ENCODE measurements at regions not wholly inside any gene's neighbourhood (a gene's known extent, or its start where the extent isn't known, plus 50 kb on each side); places are given as distances from the start of the nearest gene placed in this dataset.
"Not testable (repeated sequence)": the region's sequence is repeated elsewhere in the genome, so short reads cannot be mapped to it uniquely, and the experiment has no call there.

DNA sequence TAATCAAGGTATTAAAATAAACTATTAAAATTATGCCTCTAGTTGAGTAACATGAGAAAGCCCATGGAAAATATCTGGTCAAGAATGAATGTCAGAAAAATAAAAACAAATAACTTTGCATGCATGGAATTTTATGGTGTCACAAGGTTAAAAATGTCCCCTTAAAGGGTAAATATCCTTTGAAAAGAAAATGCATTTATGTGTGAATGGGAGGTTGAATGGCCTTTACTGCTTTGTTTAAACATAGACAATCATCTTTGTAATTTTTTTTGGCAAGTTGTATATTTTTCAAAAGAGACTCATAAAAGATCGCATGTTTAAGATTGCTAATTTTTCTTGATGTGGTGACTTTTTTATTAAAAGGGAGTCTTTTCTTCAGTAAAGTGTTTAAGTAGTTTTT, 564.2 kb downstream of the NR2F2 start:
- no peak for DNase-seq (ENCODE audit: low read depth in 2 of 2)

DNA sequence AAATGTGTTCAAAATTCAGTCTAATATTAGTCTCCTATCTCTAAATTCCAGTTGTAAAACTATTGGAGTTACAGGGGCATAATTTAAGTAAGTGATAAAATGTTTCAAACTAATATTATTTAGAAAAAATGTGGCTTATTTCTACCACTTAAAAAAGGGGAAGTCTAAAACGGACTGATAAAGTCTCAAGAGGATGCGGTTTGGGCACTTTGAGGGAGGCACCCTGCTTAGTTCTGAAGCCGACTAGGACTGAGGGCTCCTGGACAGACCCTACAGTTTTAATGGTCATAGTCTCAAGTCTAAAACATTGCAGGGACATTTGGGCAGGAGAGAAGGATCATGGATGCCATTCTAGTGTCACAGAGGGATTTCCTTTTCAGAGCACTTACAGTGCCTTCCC, 566.3 kb downstream of the NR2F2 start:
- DNase-seq (ENCODE audit: low read depth in 2 of 2), result no peak

DNA sequence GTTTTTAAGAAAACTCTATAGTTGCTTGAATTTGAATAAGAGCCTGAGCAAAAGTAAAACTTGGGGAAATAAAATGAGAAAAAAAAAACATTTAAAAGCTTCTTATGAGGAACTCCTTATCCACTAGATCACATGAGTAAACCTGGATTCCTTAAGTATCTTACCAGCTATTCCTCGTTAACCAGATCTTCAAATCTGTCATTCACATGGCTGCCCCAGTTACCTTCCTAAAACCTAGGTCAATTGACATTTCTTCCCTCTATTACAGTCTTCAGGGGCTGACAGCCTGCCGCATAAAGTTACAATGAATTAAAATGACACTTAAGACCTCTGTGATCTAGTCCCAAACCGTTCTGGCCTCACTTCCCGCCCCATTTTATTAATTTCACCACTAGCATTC, 583.6 kb downstream of the NR2F2 start:
- DNase-seq (ENCODE audit: low read depth in 2 of 2), result no peak

DNA sequence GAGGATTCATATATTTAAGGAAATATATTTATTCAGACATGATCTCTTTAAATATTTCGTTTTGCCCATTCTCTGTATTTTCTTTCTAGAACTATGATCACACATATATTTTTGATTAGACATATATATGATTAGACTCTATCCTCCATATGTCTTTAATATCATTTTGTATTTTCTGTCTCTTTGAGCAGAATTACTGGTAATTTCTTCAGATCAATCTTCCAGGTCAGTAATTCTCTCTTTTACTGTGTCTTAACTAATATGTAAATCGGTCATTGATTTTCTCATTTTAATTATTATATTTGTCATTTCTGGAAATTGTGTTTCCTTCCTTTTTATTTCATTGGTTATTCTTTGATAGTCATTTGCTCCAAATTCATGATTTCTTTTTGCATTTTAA, 586.2 kb downstream of the NR2F2 start:
- DNase-seq (ENCODE audit: low read depth in 2 of 2), result no peak

DNA sequence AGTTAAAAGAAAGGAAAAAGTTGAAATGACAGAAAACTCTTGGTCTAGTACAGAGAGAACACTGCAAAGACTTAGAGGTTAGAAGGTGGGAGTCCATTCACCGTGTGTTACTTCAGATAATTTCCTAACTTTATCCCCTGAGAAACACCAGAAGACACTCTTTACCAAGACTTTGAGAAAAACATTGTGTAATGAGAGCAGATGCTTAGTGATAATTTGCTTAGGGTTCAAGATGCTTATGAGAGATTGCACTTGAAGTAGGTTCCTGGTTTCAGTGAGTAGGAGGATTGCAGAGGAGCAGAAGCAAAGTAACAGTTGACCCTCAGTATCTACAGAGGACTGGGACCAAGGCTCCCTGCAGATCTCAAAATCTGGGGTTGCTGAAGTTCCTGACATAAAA, 594.1 kb downstream of the NR2F2 start:
- DNase-seq (ENCODE audit: low read depth in 2 of 2), result no peak

DNA sequence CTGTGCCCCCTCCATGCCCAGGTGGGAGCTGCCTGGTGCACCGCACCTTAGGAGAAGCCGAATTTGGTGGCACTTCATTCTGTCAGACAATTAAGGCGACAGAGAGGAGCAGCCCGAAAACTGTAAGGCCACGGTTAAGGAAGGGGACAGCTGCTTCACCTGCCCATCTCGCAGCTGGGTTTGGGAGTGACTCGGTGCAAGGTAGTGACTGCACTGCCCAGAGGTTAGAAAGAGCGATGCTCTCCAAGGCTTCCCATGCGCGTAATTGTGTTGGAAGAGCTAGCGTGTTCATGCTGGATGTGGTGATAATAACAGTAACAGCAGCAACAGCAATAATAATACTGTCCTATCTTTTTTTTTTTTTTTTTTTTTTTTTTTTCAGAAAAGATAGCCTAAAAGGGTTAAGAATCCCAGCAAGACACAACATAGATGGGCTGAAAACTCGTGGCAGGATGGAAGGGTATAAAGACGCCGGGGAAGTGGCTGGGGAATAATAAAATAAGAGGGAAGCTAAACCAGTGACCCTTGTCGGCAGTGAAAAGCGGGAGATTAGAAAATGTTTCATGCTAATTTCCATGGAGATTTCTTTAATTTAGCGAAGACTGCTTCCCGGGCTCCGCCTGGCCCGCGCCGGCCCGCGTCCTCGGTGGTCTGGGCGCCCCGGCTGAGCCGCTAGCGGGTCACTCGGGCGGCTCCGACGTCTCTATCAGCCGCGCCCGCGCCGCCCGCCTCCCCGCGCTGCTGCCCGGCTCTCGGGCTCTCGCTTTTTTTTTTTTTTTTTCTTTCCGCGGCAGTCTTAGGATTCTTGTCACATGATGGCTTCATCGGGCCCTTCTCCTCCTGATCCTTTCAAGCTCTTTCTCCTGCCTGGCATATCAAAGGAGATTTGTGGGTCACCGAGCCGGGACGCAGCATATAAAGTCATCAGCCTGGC, 617.1 kb downstream of the NR2F2 start:
- no peak for DNase-seq (ENCODE audit: low read depth in 2 of 2)

DNA sequence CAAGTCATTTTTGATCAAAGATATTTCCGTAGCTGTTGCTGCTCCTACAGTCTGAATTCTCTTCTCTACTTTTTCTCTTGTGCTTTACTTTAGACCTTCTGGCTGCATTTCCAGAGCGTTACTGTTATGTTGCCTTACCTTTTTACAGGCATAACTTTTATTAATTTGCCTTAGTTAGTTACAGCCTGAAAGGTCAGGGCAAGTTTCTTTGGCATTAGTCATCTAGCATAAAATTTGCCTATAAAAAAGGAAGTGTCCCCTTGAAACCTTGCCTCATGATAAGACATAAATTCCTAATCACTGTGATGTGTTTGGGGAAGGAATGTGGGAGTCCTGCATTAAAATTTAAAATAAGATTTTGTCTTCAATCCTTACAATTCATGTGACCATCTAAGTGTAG, 618.5 kb downstream of the NR2F2 start:
- no peak for DNase-seq (ENCODE audit: low read depth in 2 of 2)

DNA sequence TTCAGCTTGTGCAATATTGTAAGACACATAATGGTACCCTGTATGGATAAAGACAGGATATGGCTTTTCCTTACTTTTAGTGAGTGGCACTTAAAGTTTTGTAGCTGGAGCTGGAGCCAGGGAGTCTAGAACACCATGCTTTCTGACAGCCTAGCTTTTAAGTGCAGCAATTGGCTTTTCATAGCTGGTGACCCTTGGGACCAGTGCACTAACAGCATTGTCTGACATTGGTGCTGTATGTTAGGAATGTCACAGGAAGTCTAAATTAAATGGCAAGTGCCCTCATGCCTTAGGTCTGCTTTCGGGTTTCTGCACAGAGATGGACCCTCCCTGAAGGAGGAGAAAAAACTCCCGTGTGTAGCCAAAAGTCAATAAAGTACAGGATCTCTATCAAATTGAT, 628.2 kb downstream of the NR2F2 start:
- DNase-seq (ENCODE audit: low read depth in 2 of 2), result no peak

DNA sequence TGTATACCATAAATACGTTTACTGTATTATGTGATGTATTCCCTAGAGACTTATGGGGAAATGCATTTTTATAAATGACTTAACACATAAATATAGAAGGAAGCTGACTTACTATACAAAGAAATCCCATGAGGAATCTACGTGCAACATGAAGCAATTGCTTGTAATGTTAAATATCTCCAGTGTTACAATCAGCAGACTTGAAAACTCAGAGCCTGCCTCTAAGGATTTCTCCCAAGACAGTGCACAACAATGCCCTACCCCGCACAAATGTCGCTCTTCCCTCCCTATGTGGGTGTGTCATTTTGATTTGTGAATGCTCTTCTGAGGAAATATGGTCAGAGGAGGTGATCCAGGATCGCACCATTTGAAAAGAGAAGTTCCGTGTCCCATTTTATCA, 629.0 kb downstream of the NR2F2 start:
- no peak for DNase-seq (ENCODE audit: low read depth in 2 of 2)

DNA sequence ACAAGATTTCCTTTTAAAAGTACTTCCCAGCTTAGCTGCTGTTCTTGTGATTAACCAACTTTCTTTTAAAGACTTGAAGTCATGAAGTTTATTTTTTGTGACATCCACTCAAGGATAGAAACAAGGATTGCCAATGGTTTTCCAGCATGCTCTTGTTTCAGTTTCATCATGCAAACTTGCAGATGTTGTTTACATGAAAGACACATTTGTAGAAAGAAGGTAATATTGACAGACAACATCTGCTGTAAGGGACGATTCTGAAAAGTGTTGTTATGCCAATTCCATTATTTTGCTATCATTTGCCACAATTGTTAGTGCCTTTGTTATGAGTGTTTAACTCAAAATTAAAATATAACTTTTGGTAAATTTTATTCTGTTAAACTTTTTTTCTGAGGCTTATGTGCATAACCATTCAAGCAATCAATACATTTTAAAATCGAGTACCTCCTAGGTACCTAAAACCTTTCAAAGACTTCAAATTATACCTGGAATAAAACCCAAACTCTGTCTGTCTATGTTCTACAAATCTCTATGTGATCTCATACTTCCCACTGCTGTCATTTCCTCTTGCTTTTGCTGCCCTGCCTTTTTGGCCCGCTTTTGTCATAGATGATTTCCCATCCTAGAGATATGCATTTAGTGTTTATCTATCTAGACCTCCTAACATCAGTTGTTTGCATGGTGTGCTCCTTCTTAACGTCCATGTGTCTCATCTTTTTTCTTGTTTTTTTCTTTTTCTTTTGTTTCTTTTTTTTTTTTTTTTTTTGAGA, 630.4 kb downstream of the NR2F2 start:
- no peak for DNase-seq (ENCODE audit: low read depth in 2 of 2)

DNA sequence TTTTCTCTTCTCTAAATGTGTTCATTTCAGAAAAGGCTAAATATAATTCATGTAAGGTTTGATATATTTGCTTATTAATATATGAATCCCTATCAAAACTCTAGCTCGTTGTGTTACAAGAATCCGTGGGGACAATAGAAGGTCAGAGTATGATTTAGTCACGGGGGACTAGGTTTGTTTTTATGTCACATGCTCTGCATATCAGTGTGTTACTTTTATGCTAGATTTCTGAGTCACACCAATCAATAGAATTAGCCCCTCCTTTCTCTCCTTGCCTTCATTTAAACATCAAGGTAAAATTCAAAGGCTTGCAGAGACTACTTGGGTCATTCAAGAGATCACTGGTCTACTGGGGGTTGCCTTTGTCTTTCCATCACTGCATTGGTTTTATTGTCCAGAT, 636.1 kb downstream of the NR2F2 start:
- DNase-seq (ENCODE audit: low read depth in 2 of 2), result no peak

DNA sequence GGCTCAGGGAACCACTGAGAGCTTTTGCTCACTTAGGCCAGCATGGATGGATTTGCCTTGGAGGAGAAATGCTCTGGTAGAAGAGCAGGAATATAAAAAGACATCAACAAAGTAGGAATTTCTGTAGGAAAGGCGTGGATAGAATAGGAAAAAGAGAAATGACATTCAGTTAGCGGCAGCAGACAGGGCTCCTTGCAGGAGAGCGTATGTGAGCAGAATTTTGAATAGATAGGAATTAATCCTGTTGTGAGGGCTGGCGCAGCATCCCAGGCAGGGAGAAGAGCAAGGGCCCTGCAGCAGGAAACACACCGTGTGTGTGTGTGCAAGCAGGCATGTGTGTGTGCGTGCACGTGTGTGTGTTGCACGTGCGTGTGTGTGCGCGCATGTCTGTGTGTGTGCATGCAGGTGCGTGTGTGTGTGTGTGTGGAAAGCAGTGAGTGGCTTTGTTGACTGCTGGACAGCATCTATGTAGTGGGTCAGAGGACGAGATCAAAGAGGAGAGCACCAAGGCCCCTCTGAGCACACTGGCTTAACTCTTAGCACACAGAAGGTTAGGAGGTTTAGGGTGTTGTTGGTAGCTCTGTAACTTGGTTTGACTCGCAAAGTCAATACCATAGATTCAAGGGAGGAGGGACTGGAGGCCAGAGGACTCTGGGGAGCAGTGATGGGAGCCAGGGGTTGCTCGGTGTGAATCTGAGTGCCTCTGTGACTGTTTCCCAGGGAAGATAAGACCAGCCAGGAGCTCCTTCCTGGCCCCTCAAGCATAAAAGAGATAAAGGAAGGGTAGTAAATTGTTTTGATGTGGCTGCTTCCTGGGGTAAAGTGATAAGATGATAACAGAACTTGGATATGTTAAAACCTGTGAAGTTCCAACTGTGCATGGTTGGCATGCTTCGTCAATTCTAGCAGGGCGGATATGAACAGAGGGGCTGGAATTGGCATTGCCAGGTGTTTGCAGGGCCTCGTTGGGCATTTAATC, 639.5 kb downstream of the NR2F2 start:
- DNase-seq (ENCODE audit: low read depth in 2 of 2), result no peak

DNA sequence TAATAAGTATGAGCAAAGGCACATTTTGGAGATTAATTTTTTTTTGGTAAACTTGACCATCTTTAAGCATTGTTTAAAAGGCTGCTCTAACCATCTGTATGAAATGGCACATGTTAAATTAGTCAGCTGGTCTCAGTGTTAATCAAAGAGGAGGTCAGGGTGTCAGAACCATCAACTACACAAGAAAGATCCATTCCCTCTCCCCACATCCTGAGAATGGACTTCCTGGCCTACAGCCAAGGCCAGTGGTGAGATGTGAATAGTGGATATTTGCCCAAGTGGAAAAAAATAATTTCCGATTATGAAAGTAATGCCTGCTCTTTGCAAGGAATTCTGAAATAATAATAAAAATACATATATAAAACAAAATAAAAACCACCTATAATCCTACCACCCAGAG, 641.7 kb downstream of the NR2F2 start:
- no peak for DNase-seq (ENCODE audit: low read depth in 2 of 2)

DNA sequence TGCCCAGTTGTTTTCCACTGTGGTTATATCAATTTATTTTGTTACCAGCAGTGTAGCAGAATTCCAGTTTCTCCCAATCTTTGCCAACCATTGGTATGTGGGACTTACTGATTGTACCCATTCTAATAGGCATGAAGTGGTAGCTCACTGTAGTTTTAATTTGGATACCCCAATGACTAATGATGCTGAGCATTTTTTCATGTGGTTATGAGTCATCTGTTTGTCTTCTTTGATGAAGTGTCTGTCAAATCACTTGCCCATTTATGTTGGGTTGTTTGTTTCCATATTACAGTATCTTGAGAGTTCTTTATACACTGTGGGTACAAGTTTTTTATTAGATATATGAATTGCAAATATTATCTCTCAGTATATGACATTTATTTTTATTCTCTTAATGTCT, 644.3 kb downstream of the NR2F2 start:
- no peak for DNase-seq (ENCODE audit: low read depth in 2 of 2)

DNA sequence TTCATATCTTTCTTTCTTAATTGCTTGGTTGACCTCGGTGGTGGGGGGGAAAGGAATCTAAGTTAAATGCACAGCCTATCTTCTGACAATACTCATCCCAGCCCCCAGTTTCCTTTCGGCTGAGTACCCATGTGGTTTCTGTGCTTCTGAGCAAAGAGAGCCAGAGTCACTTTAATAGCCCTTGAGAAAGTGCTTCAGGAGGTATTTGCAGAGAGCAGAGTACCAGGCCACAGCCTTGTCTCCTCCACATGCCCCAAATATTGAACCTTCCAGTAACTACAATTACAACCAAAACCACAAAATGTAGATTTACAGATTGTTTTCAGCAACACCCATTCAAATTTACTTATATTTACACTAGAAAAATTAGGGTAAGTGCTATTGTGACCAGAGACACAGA, 647.4 kb downstream of the NR2F2 start:
- DNase-seq (ENCODE audit: low read depth in 2 of 2), result no peak

DNA sequence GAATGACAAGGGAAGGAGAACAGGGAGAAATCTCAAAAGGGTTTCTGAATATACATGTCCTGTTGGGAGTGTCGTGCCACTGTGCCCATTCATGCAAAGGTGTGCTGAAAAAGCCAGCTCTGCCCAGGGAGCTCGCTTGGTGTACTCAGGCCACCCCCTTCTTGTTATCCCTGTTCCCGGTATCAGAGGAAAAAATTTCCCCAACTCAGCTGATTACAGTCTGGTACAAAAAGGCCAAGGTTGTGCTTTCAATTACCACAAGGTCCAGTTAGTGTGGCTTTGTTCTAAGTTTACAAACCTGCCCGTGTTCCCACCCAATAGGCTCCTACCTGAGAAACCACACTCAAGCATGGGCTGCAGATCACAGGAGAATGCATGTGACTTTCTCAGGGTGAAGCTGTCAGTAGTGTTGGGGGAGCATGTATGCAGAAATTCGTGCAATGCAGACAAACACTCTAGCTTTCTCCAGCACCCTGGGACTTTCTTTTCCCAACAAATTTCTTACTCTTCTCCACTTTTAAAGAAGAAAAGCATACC, 648.5 kb downstream of the NR2F2 start:
- no peak for DNase-seq (ENCODE audit: low read depth in 2 of 2)

DNA sequence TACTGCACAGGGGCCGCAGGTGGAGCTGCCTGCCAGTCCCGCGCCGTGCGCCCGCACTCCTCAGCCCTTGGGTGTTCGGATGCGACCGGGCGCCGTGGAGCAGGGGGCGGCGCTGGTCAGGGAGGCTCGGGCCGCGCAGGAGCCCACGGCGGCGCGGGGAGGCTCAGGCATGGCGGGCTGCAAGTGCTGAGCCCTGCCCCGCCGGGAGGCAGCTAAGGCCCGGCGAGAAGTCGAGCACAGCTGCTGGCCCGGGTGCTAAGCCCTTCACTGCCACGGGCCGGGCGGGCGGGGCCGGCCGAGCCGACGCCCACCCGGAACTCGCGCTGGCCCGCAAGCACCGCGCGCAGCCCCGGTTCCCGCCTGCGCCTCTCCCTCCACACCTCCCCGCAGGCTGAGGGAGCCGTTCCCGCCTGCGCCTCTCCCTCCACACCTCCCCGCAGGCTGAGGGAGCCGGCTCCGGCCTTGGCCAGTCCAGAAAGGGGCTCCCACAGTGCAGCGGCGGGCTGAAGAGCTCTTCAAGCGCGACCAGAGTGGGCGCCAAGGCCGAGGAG, 653.7 kb downstream of the NR2F2 start:
- DNase-seq (ENCODE audit: low read depth in 2 of 2), result not testable (repeated sequence)

DNA sequence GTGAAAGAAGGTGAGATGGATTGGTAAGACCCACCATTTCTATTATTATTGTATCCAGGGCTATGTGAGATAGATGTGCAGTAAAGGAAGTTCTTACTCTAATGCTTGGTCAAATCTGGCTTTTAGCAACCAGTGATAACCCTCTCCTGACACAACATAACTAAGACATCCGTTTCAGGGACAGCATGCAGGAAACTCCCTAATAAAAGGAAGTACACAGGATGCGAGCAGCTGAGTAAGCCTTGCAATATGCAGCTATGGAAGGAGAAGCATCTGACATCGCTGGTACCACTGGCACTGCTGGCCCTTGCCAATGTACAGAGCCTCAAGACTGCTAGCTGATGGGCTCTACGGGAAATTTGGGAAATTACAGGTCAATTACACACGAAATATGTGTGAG, 662.3 kb downstream of the NR2F2 start:
- DNase-seq (ENCODE audit: low read depth in 2 of 2), result no peak

DNA sequence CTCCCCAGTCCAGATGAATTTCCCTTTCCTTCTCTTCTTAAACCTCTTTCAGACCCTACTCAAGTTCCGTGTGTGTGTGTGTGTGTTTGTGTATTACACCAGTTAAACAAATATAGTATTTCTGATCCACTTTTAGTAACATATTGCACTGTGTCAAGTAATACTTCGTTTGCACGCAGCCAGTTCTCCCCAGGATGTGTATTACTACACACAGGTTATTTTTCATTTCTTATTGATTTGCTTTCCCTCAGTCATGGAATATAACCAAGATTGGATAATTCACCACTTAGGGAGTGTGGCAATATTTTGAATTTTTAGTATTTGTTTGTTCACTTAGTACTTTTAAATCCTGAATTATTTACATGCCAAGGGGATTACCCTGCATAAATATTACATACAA, 667.0 kb downstream of the NR2F2 start:
- DNase-seq (ENCODE audit: low read depth in 2 of 2), result no peak

DNA sequence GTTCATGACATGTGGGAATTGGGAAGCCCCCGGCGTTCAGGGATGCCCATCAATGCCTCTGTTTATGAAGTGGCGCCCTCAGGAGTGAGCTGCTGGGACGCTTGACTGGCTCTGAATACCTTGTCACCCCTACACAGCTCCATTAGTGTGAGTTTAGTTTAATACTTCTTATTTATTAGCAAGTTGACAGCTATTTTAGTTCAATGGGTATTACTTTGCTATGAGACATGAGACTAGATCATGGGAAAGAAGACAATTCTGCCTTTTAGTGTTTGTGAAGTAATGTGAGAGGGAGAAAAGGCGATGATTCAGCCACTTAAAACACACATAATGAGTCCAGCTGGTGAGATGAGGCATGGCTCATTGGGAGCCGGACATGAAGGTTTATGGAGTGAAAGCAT, 678.5 kb downstream of the NR2F2 start:
- DNase-seq (ENCODE audit: low read depth in 2 of 2), result no peak

DNA sequence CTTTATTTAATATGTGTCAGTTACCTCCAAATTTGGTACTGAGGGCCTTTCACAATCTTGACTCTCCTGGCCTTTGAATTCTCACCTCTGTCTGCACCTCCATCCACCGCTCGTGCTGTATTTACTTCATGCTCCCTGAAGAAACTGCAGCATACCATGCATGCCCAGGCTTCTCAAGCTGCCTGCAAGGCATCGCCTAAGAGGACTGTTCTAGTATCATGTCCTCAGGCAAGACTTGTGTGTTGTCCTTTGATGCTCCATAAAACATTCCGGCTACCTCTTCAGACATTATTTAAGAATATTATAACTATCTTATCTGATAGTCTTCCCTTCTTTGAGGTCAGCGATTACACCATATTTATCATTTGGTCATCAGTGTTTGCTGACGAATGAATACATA, 682.5 kb downstream of the NR2F2 start:
- no peak for DNase-seq (ENCODE audit: low read depth in 2 of 2)
